Pancreas (tissue), 10 donors: ENCODE measurements at regions not wholly inside any gene's neighbourhood (a gene's known extent, or its start where the extent isn't known, plus 50 kb on each side); places are given as distances from the start of the nearest gene placed in this dataset.

Experiments
- ATAC-seq, 4 donors: fragments of 200-7000 bp; cut with Tn5 transposase; one replicate each; pipeline versions ENCODE4 v1.8.0 to v1.9.1; 2020; ENCODE audit warnings: mild to moderate bottlenecking in 4 of 4, moderate library complexity in 4 of 4
- DNase-seq, 6 donors: peaks; one replicate each; pipeline ENCODE4 v3.0.0-alpha.2; 2020
- FAIRE-seq: peaks from 2 replicates; lab custom pipeline; 2012; peaks lifted over from hg19 to GRCh38; lab: Jason Lieb, UNC
- H3K27ac ChIP-seq, 4 donors: fragments of 200-600 bp; sonication (generic); 1 replicate in 3 of 4; 2 replicates in 1 of 4; pipeline versions ENCODE4 v1.5.0 to v1.8.0; 2020
- H3K27me3 ChIP-seq, 4 donors: fragments of 200-600 bp; one replicate each; pipeline ENCODE4 v1.8.0; 2021
- H3K36me3 ChIP-seq, 3 donors: fragments of 200-600 bp; sonication (generic) in 1 of 3; one replicate each; pipeline versions ENCODE4 v1.5.0 to v1.8.0; 2020 to 2021
- H3K4me1 ChIP-seq, 3 donors: fragments of 200-600 bp; one replicate each; pipeline ENCODE4 v1.8.0; 2021
- H3K4me3 ChIP-seq, 4 donors: fragments of 200-600 bp; sonication (generic) in 2 of 4; one replicate each; pipeline versions ENCODE4 v1.5.0 to v1.8.0; 2020 to 2021
- H3K9me3 ChIP-seq, 4 donors: fragments of 200-600 bp; one replicate each; pipeline ENCODE4 v1.8.0; 2021
- WGBS, 2 donors: extraction: QIAGEN DNeasy Blood & Tissue Kit; methylation state at CpG; one replicate each; pipeline ENCODE4 v1.1.7; 2013; 5-methylcytosine and 5-hydroxymethylcytosine counted together
- intact Hi-C, 3 donors: fragments of 100-400 bp; cut with DNase I; formaldehyde crosslinking; loops; one replicate each; pipeline versions ENCODE4 v1.11.1 to v1.14.2; 2022
- TF ChIP-seq, protein P1 (sequence below), 4 donors: fragments of 200-600 bp; sonication (generic) in 3 of 4; IDR thresholded peaks; one replicate each; pipeline versions ENCODE4 v1.5.0 to v1.8.0; 2021; ENCODE audit warnings: antibody characterized with exemption in 4 of 4
- donor health status: healthy with polysubstance abuse.
- donor health status: DM: no; HTN: no; CAD: no; lungs with moderate emphysema.
- donor health status: DM: no; HTN: no; CAD: no.
- donor health status: control.
- donor health status: control.
- donor health status: Bipolar disorder and iron deficiency.
- donor health status: DM: yes; HTN: yes; CAD: no.
- donor health status: DM: no; HTN: no; CAD: no.
- donor health status: DM: no; HTN: no; CAD: no.
- donor health status: DM: yes; HTN: yes; CAD: no.

- ATAC-seq (no peak), FAIRE-seq (no peak), DNase-seq (no peak)
- intact Hi-C loops, result no loop called here
- H3K27ac ChIP-seq, result no peak overlapping the region
- H3K4me3 ChIP-seq, result no peak overlapping the region
- H3K27me3 ChIP-seq, result no peaks in the 10 kb centered on the region
- 75 to 94% methylated on average over 6 of the region's 6 CpGs for WGBS, 2 donors
- H3K36me3 ChIP-seq, result no peaks in the 10 kb centered on the region
- TF ChIP-seq, protein P1, sequence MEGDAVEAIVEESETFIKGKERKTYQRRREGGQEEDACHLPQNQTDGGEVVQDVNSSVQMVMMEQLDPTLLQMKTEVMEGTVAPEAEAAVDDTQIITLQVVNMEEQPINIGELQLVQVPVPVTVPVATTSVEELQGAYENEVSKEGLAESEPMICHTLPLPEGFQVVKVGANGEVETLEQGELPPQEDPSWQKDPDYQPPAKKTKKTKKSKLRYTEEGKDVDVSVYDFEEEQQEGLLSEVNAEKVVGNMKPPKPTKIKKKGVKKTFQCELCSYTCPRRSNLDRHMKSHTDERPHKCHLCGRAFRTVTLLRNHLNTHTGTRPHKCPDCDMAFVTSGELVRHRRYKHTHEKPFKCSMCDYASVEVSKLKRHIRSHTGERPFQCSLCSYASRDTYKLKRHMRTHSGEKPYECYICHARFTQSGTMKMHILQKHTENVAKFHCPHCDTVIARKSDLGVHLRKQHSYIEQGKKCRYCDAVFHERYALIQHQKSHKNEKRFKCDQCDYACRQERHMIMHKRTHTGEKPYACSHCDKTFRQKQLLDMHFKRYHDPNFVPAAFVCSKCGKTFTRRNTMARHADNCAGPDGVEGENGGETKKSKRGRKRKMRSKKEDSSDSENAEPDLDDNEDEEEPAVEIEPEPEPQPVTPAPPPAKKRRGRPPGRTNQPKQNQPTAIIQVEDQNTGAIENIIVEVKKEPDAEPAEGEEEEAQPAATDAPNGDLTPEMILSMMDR (IDR thresholded peaks at IDR 0.05), result no peak
- no peaks in the 10 kb centered on the region for H3K4me1 ChIP-seq
- H3K9me3 ChIP-seq, result no peaks in the 10 kb centered on the region
Observed at GRCh38 chr1:94723463-94723862, 96.7 kb upstream of the SLC44A3 start.

- Histone ChIP-seq H3K9me3 (no peaks in the 10 kb centered on the region), H3K4me1 (no peaks in the 10 kb centered on the region), H3K36me3 (no peaks in the 10 kb centered on the region), H3K27ac (no peak overlapping the region), H3K4me3 (no peak overlapping the region), H3K27me3 (no peaks in the 10 kb centered on the region)
- FAIRE-seq (no peak), ATAC-seq (no peak), DNase-seq (no peak)
- intact Hi-C loops, result no loop called here
- WGBS, 2 donors, result 89 to 93% methylated on average over 4 of the region's 4 CpGs
- TF ChIP-seq, protein P1 (IDR thresholded peaks at IDR 0.05), result no peak
Observed at GRCh38 chr1:94722181-94722580, 98.0 kb upstream of the SLC44A3 start.

GRCh38 chr1:94721240-94721639 is 98.9 kb upstream of the SLC44A3 start:
- no peaks in the 10 kb centered on the region for H3K4me1 ChIP-seq
- intact Hi-C loops, result no loop called here
- ATAC-seq, result peak in 2 of 4 donors; percentile 68 to 75
- no peaks in the 10 kb centered on the region for H3K36me3 ChIP-seq
- no peaks in the 10 kb centered on the region for H3K27me3 ChIP-seq
- DNase-seq, result no peak
- WGBS, 2 donors, result 88 to 93% methylated on average over 7 of the region's 7 CpGs
- H3K27ac ChIP-seq, result peak overlapping the region in 1 of 4 donors; percentile 19
- no peaks in the 10 kb centered on the region for H3K9me3 ChIP-seq
- no peak for FAIRE-seq
- H3K4me3 ChIP-seq, result no peak overlapping the region
- TF ChIP-seq, protein P1 (IDR thresholded peaks at IDR 0.05), result no peak

GRCh38 chr1:94719926-94720793 is 100.0 kb upstream of the SLC44A3 start:
- DNase-seq, result no peak
- 82 to 87% methylated on average over 7 of the region's 7 CpGs for WGBS, 2 donors
- H3K27me3 ChIP-seq, result no peaks in the 10 kb centered on the region
- ATAC-seq, result peak in 2 of 4 donors; percentile 63 to 76
- intact Hi-C loops, result no loop called here
- H3K36me3 ChIP-seq, result no peaks in the 10 kb centered on the region
- no peak for FAIRE-seq
- H3K9me3 ChIP-seq, result no peaks in the 10 kb centered on the region
- no peak overlapping the region for H3K4me3 ChIP-seq
- TF ChIP-seq, protein P1 (IDR thresholded peaks at IDR 0.05), result no peak
- H3K27ac ChIP-seq, result no peak overlapping the region
- H3K4me1 ChIP-seq, result no peaks in the 10 kb centered on the region

DNA sequence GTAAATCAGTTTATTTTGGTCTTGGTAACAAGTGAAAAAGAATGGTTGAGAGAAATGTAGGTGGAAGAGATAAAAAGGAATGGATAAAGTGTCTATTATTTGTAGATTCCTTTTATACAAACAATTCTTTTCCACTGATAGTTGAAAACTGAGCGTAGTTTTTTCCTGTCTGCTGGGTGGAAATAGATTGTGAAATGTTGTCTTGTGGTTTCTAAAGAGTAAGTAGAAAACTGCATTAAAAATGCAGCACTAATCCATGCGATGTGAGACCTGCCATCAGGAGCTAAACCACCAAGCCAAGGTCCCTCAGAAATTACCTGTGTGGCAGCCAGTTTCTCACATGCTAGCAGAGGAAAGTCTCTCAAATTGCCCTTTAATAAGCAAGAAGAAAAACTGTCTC is 103.2 kb upstream of the SLC44A3 start:
- Histone ChIP-seq H3K4me1 (no peaks in the 10 kb centered on the region), H3K27me3 (no peaks in the 10 kb centered on the region), H3K27ac (no peak overlapping the region), H3K9me3 (no peaks in the 10 kb centered on the region), H3K36me3 (no peaks in the 10 kb centered on the region), H3K4me3 (no peak overlapping the region)
- DNase-seq (no peak), ATAC-seq (no peak), FAIRE-seq (no peak)
- TF ChIP-seq, protein P1 (IDR thresholded peaks at IDR 0.05), result no peak
- intact Hi-C loops, result no loop called here
- WGBS, 2 donors, result 88 to 93% methylated on average over 2 of the region's 2 CpGs
